WTC11 (cell line): ENCODE measurements at regions not wholly inside any gene's neighbourhood (a gene's known extent, or its start where the extent isn't known, plus 50 kb on each side); places are given as distances from the start of the nearest gene placed in this dataset.

Experiments
- ATAC-seq: fragments of 200-7000 bp; cut with Tn5 transposase; 2 replicates; pipeline ENCODE4 v1.10.0; 2021; ENCODE audit warnings: mild to moderate bottlenecking, moderate library complexity
- CTCF ChIA-PET: fragments of 300-600 bp; sonication (Branson Sonifier 250); formaldehyde crosslinking; loops from one replicate; lab custom pipeline; 2021; ENCODE audit warnings: antibody characterized with exemption; lab: Charles Lee
- POLR2A ChIA-PET: fragments of 350-600 bp; sonication (Branson Sonifier 250); formaldehyde crosslinking; loops from one replicate; lab custom pipeline; 2021; ENCODE audit warnings: antibody characterized with exemption; lab: Charles Lee
- DNase-seq: peaks from one replicate; pipeline ENCODE4 v3.0.0; 2021; ENCODE audit warnings: low spot score
- H3K27ac Mint-ChIP-seq: 2 replicates; pipeline ENCODE4 v1.8.0; 2021; ENCODE audit warnings: mixed read lengths
- H3K27me3 Mint-ChIP-seq: 2 replicates; pipeline ENCODE4 v1.8.0; 2021; ENCODE audit warnings: low read depth, mild to moderate bottlenecking, moderate library complexity, mixed read lengths
- H3K36me3 Mint-ChIP-seq: 2 replicates; pipeline ENCODE4 v1.8.0; 2021; ENCODE audit warnings: mixed read lengths
- H3K4me1 Mint-ChIP-seq: 2 replicates; pipeline ENCODE4 v1.8.0; 2022; ENCODE audit warnings: mixed read lengths
- H3K4me3 Mint-ChIP-seq: 2 replicates; pipeline ENCODE4 v1.8.0; 2021; ENCODE audit warnings: mild to moderate bottlenecking, moderate library complexity, mixed read lengths
- H3K9me3 Mint-ChIP-seq: 2 replicates; pipeline ENCODE4 v1.8.0; 2021; ENCODE audit warnings: mixed read lengths
- ARID4B ChIP-seq: sonication (generic); formaldehyde crosslinking; IDR thresholded peaks from 2 replicates; pipeline ENCODE4 v1.8.0; 2023; ENCODE audit warnings: missing genetic modification reagents, mild to moderate bottlenecking, borderline replicate concordance
- ELF4 ChIP-seq: sonication (generic); formaldehyde crosslinking; IDR thresholded peaks from 2 replicates; pipeline ENCODE4 v1.8.1; 2022; ENCODE audit warnings: low read depth, mild to moderate bottlenecking, moderate library complexity, missing genetic modification reagents
- GTF2I ChIP-seq: fragments of 250-450 bp; sonication (Bioruptor Pico); conservative IDR thresholded peaks from 2 replicates; pipeline ENCODE4 v1.4.0; 2021; ENCODE audit warnings: mild to moderate bottlenecking
- NR2C2 ChIP-seq: sonication (generic); formaldehyde crosslinking; IDR thresholded peaks from 2 replicates; pipeline ENCODE4 v1.8.0; 2022; ENCODE audit warnings: mild to moderate bottlenecking, missing genetic modification reagents
- PRRX2 ChIP-seq: fragments of 250-450 bp; sonication (Bioruptor Pico); IDR thresholded peaks from 2 replicates; pipeline ENCODE4 v1.8.0; 2021; ENCODE audit warnings: mild to moderate bottlenecking
- USF2 ChIP-seq: sonication (generic); formaldehyde crosslinking; IDR thresholded peaks from 2 replicates; pipeline ENCODE4 v1.8.1; 2023; ENCODE audit warnings: mild to moderate bottlenecking, missing genetic modification reagents, moderate library complexity
- ZMAT4 ChIP-seq: fragments of 250-450 bp; sonication (Bioruptor Pico); IDR thresholded peaks from 2 replicates; pipeline ENCODE4 v1.9.0; 2021; ENCODE audit warnings: mild to moderate bottlenecking
- ZNF219 ChIP-seq: sonication (generic); formaldehyde crosslinking; IDR thresholded peaks from 2 replicates; pipeline ENCODE4 v1.8.0; 2023; ENCODE audit warnings: missing genetic modification reagents, mild to moderate bottlenecking, borderline replicate concordance
- ZNF281 ChIP-seq: sonication (generic); formaldehyde crosslinking; IDR thresholded peaks from 2 replicates; pipeline ENCODE4 v1.8.0; 2023; ENCODE audit warnings: mild to moderate bottlenecking, missing genetic modification reagents
- ZNF423 ChIP-seq: fragments of 250-450 bp; sonication (Bioruptor Pico); IDR thresholded peaks from 2 replicates; pipeline ENCODE4 v2.1.2; 2022; ENCODE audit warnings: mild to moderate bottlenecking, moderate library complexity
- ZSCAN18 ChIP-seq: fragments of 250-450 bp; sonication (Bioruptor Pico); IDR thresholded peaks from 2 replicates; pipeline ENCODE4 v2.1.2; 2022; ENCODE audit warnings: mild to moderate bottlenecking, moderate library complexity

GRCh38 chr1:106296431-106296830 is 760.0 kb upstream of the PRMT6 start (continued):
- no peak for TF ChIP-seq ZNF281
- no peak for TF ChIP-seq PRRX2 (CRISPR knock-in tag)
- TF ChIP-seq ZMAT4 (CRISPR knock-in tag): no peak

GRCh38 chr1:106304106-106304505 is 752.4 kb upstream of the PRMT6 start:
- ATAC-seq (no peak), DNase-seq (no peak)
- TF ChIP-seq ZNF219 (CRISPR knock-in tag): no peak
- TF ChIP-seq USF2 (CRISPR knock-in tag): no peak
- no peak for TF ChIP-seq ELF4
- TF ChIP-seq ZNF281: no peak
- no peak for TF ChIP-seq GTF2I (CRISPR knock-in tag)
- no peak for TF ChIP-seq ZSCAN18 (CRISPR knock-in tag)
- TF ChIP-seq ZNF423 (CRISPR knock-in tag): no peak
- no peak for TF ChIP-seq NR2C2
- H3K4me1 Mint-ChIP-seq: no peaks in the 10 kb centered on the region
- peaks cover 38% of the 10 kb centered on the region for H3K9me3 Mint-ChIP-seq
- H3K4me3 Mint-ChIP-seq: no peak overlapping the region
- CTCF ChIA-PET: no interaction called here
- no peak overlapping the region for H3K27ac Mint-ChIP-seq
- no peaks in the 10 kb centered on the region; the same call in 1 of the 2 replicates for H3K27me3 Mint-ChIP-seq
- POLR2A ChIA-PET: no interaction called here
- peaks cover 7% of the 10 kb centered on the region for H3K36me3 Mint-ChIP-seq

- Mint-ChIP-seq H3K36me3 (peaks cover 8% of the 10 kb centered on the region), H3K27me3 (no peaks in the 10 kb centered on the region), H3K4me3 (no peak overlapping the region), H3K27ac (no peak overlapping the region), H3K4me1 (no peaks in the 10 kb centered on the region), H3K9me3 (peaks cover 16% of the 10 kb centered on the region)
- CTCF ChIA-PET: no interaction called here
- ATAC-seq (no peak), DNase-seq (no peak)
- POLR2A ChIA-PET: no interaction called here
- no peak for TF ChIP-seq ARID4B (CRISPR knock-in tag)
Measured at GRCh38 chr1:106319612-106320011, 736.9 kb upstream of the PRMT6 start.
